Parathyroid adenoma (tissue), 2 donors: ENCODE measurements at regions not wholly inside any gene's neighbourhood (a gene's known extent, or its start where the extent isn't known, plus 50 kb on each side); places are given as distances from the start of the nearest gene placed in this dataset.

ENCODE experiments used
- H2AFZ ChIP-seq: fragments of 300-600 bp; sonication (generic); one replicate; pipeline ENCODE4 v1.7.0; 2017; ENCODE audit warnings: antibody characterized with exemption, mild to moderate bottlenecking
- H3K27ac ChIP-seq: fragments of 300-600 bp; sonication (generic); one replicate; pipeline ENCODE4 v1.7.0; 2017
- H3K27me3 ChIP-seq: fragments of 300-600 bp; sonication (generic); one replicate; pipeline ENCODE4 v1.7.0; 2017; ENCODE audit warnings: low read length; ENCODE audit not compliant: control insufficient read depth, insufficient read depth
- H3K36me3 ChIP-seq: fragments of 300-600 bp; sonication (generic); one replicate; pipeline ENCODE4 v1.7.0; 2017; ENCODE audit warnings: low read length; ENCODE audit not compliant: control insufficient read depth, insufficient read depth
- H3K4me1 ChIP-seq: fragments of 300-600 bp; sonication (generic); one replicate; pipeline ENCODE4 v1.7.0; 2017; ENCODE audit warnings: control low read depth
- H3K4me2 ChIP-seq: fragments of 300-600 bp; sonication (generic); one replicate; pipeline ENCODE4 v1.7.0; 2017; ENCODE audit warnings: low read length
- H3K4me3 ChIP-seq: fragments of 300-600 bp; sonication (generic); one replicate; pipeline ENCODE4 v1.7.0; 2017; ENCODE audit warnings: low read depth, low read length
- H3K79me2 ChIP-seq: fragments of 300-600 bp; sonication (generic); one replicate; pipeline ENCODE4 v1.7.0; 2017; ENCODE audit warnings: control low read depth
- H3K9ac ChIP-seq: fragments of 300-600 bp; sonication (generic); one replicate; pipeline ENCODE4 v1.7.0; 2017; ENCODE audit warnings: mild to moderate bottlenecking
- H3K9me3 ChIP-seq: fragments of 300-600 bp; sonication (generic); one replicate; pipeline ENCODE4 v1.7.0; 2017; ENCODE audit warnings: low read length; ENCODE audit not compliant: control insufficient read depth
- CTCF ChIP-seq: fragments of 300-600 bp; sonication (generic); IDR thresholded peaks from one replicate; pipeline ENCODE4 v1.7.0; 2017; ENCODE audit warnings: antibody characterized with exemption, mild to moderate bottlenecking
- donor health status: primary hyperparathyroidism.

- no peak overlapping the region for H2AFZ ChIP-seq
- no peaks in the 10 kb centered on the region for H3K4me1 ChIP-seq
- H3K4me2 ChIP-seq: no peak overlapping the region
- H3K9ac ChIP-seq: no peak overlapping the region
- no peak overlapping the region for H3K4me3 ChIP-seq
- H3K27me3 ChIP-seq: no peaks in the 10 kb centered on the region
- no peaks in the 10 kb centered on the region for H3K36me3 ChIP-seq
- no peaks in the 10 kb centered on the region for H3K79me2 ChIP-seq
- no peaks in the 10 kb centered on the region for H3K9me3 ChIP-seq
- H3K27ac ChIP-seq: no peak overlapping the region
- TF ChIP-seq CTCF: no peak
These were observed 201.1 kb upstream of the HDAC4 start for GRCh38 chr2:239601880-239602279.

GRCh38 chr2:239601201-239601851 is 200.5 kb upstream of the HDAC4 start:
- Histone ChIP-seq H3K9ac (no peak overlapping the region), H3K4me2 (no peak overlapping the region), H3K79me2 (no peaks in the 10 kb centered on the region), H3K4me1 (no peaks in the 10 kb centered on the region), H2AFZ (no peak overlapping the region), H3K36me3 (no peaks in the 10 kb centered on the region), H3K4me3 (no peak overlapping the region), H3K27ac (no peak overlapping the region), H3K9me3 (no peaks in the 10 kb centered on the region), H3K27me3 (no peaks in the 10 kb centered on the region)
- no peak for TF ChIP-seq CTCF

- no peak for TF ChIP-seq CTCF
- Histone ChIP-seq H3K9me3 (no peaks in the 10 kb centered on the region), H3K4me1 (no peaks in the 10 kb centered on the region), H2AFZ (no peak overlapping the region), H3K79me2 (no peaks in the 10 kb centered on the region), H3K9ac (no peak overlapping the region), H3K4me2 (no peak overlapping the region), H3K27me3 (no peaks in the 10 kb centered on the region), H3K36me3 (no peaks in the 10 kb centered on the region), H3K27ac (no peak overlapping the region), H3K4me3 (no peak overlapping the region)
These were observed 199.8 kb upstream of the HDAC4 start for GRCh38 chr2:239600650-239601049.

GRCh38 chr2:239600001-239600593 is 199.3 kb upstream of the HDAC4 start:
- no peak for TF ChIP-seq CTCF
- H3K9me3 ChIP-seq: no peaks in the 10 kb centered on the region
- H3K4me1 ChIP-seq: no peaks in the 10 kb centered on the region
- H2AFZ ChIP-seq: no peak overlapping the region
- H3K27ac ChIP-seq: no peak overlapping the region
- no peaks in the 10 kb centered on the region for H3K79me2 ChIP-seq
- no peak overlapping the region for H3K9ac ChIP-seq
- H3K4me3 ChIP-seq: no peak overlapping the region
- no peaks in the 10 kb centered on the region for H3K36me3 ChIP-seq
- no peak overlapping the region for H3K4me2 ChIP-seq
- H3K27me3 ChIP-seq: no peaks in the 10 kb centered on the region

GRCh38 chr2:239599299-239599698 is 198.5 kb upstream of the HDAC4 start:
- Histone ChIP-seq H3K27ac (no peak overlapping the region), H3K9me3 (no peaks in the 10 kb centered on the region)

More at GRCh38 chr2:239599299-239599698, 198.5 kb upstream of the HDAC4 start:
- Histone ChIP-seq H3K9ac (no peak overlapping the region), H3K4me3 (no peak overlapping the region), H3K36me3 (no peaks in the 10 kb centered on the region), H3K4me1 (no peaks in the 10 kb centered on the region), H3K4me2 (no peak overlapping the region), H3K79me2 (no peaks in the 10 kb centered on the region), H3K27me3 (no peaks in the 10 kb centered on the region), H2AFZ (no peak overlapping the region)
- TF ChIP-seq CTCF: no peak
